ENCODE measurements at regions not wholly inside any gene's neighbourhood (a gene's known extent, or its start where the extent isn't known, plus 50 kb on each side); places are given as distances from the start of the nearest gene placed in this dataset.
"Not testable (repeated sequence)": the region's sequence is repeated elsewhere in the genome, so short reads cannot be mapped to it uniquely, and the experiment has no call there.

GRCh38 chrY:12431546-12431945, 269.5 kb upstream of the USP9Y start:
- H3K4me3 ChIP-seq (ENCODE audit: low read depth, poor library complexity, severe bottlenecking), result no peak overlapping the region
- intact Hi-C loops (cut with DNase I; ENCODE audit: low total_unique reads), result no loop called here
- DNase-seq (ENCODE audit: low spot score in 2 of 2), result no peak
- TF ChIP-seq CTCF (IDR thresholded peaks at IDR 0.05), result no peak
- no peak for TF ChIP-seq POLR2A (IDR thresholded peaks at IDR 0.05)
- WGBS, 2 donors, result 48% methylated on average over 6 of the region's 6 CpGs; no CpG with 5 or more reads in 1 of the 2 donors

GRCh38 chrY:12438823-12439222, 262.2 kb upstream of the USP9Y start:
- H3K4me3 ChIP-seq (ENCODE audit: low read depth, poor library complexity, severe bottlenecking); intact Hi-C loops (cut with DNase I; ENCODE audit: low total_unique reads); DNase-seq (ENCODE audit: low spot score in 2 of 2): not testable (repeated sequence)
- WGBS, 2 donors, result 41% methylated on average over 6 of the region's 6 CpGs; no CpG with 5 or more reads in 1 of the 2 donors

GRCh38 chrY:12444200-12444599, 256.8 kb upstream of the USP9Y start:
- 92% methylated on average over 3 of the region's 4 CpGs; no CpG with 5 or more reads in 1 of the 2 donors for WGBS, 2 donors
- DNase-seq (ENCODE audit: low spot score in 2 of 2), result no peak
- TF ChIP-seq CTCF (IDR thresholded peaks at IDR 0.05), result no peak
- TF ChIP-seq POLR2A (IDR thresholded peaks at IDR 0.05), result no peak
- no peak overlapping the region for H3K4me3 ChIP-seq (ENCODE audit: low read depth, poor library complexity, severe bottlenecking)
- intact Hi-C loops (cut with DNase I; ENCODE audit: low total_unique reads), result no loop called here

GRCh38 chrY:12446486-12447265, 254.4 kb upstream of the USP9Y start:
- 80% methylated on average over 11 of the region's 27 CpGs; no CpG with 5 or more reads in 1 of the 2 donors for WGBS, 2 donors
- H3K4me3 ChIP-seq (ENCODE audit: low read depth, poor library complexity, severe bottlenecking); DNase-seq (ENCODE audit: low spot score in 2 of 2); intact Hi-C loops (cut with DNase I; ENCODE audit: low total_unique reads): not testable (repeated sequence)

- H3K4me3 ChIP-seq (ENCODE audit: low read depth, poor library complexity, severe bottlenecking); intact Hi-C loops (cut with DNase I; ENCODE audit: low total_unique reads); DNase-seq (ENCODE audit: low spot score in 2 of 2): not testable (repeated sequence)
- 64% methylated on average over 6 of the region's 6 CpGs; no CpG with 5 or more reads in 1 of the 2 donors for WGBS, 2 donors
These were observed 252.5 kb upstream of the USP9Y start for GRCh38 chrY:12448561-12448960.

- DNase-seq (ENCODE audit: low spot score in 2 of 2); H3K4me3 ChIP-seq (ENCODE audit: low read depth, poor library complexity, severe bottlenecking); intact Hi-C loops (cut with DNase I; ENCODE audit: low total_unique reads): not testable (repeated sequence)
- WGBS, 2 donors, result 100% methylated on average over 4 of the region's 26 CpGs; no CpG with 5 or more reads in 1 of the 2 donors
These were observed 247.7 kb upstream of the USP9Y start for GRCh38 chrY:12453318-12453717.

GRCh38 chrY:12459965-12460364, 241.1 kb upstream of the USP9Y start:
- 100% methylated on average over 1 of the region's 1 CpG; no CpG with 5 or more reads in 1 of the 2 donors for WGBS, 2 donors
- TF ChIP-seq POLR2A (IDR thresholded peaks at IDR 0.05) (no peak), CTCF (IDR thresholded peaks at IDR 0.05) (no peak)
- DNase-seq (ENCODE audit: low spot score in 2 of 2), result no peak
- no peak overlapping the region for H3K4me3 ChIP-seq (ENCODE audit: low read depth, poor library complexity, severe bottlenecking)
- intact Hi-C loops (cut with DNase I; ENCODE audit: low total_unique reads), result no loop called here

GRCh38 chrY:12464155-12464554, 236.9 kb upstream of the USP9Y start:
- TF ChIP-seq POLR2A (IDR thresholded peaks at IDR 0.05), result no peak
- no peak for TF ChIP-seq CTCF (IDR thresholded peaks at IDR 0.05)
- WGBS, 2 donors, result 74% methylated on average over 4 of the region's 4 CpGs; no CpG with 5 or more reads in 1 of the 2 donors
- intact Hi-C loops (cut with DNase I; ENCODE audit: low total_unique reads), result no loop called here
- DNase-seq (ENCODE audit: low spot score in 2 of 2), result no peak
- no peak overlapping the region for H3K4me3 ChIP-seq (ENCODE audit: low read depth, poor library complexity, severe bottlenecking)
